Activated naive CD8-positive, alpha-beta T cell treated with anti-CD3 and anti-CD28 coated beads, Interleukin-2, amount 50 U/mL, for 24 hours (primary cell): ENCODE measurements at regions not wholly inside any gene's neighbourhood (a gene's known extent, or its start where the extent isn't known, plus 50 kb on each side); places are given as distances from the start of the nearest gene placed in this dataset.

Experiments
- ATAC-seq: fragments of 150-1000 bp; cut with Tn5 transposase; one replicate; pipeline ENCODE4 v1.10.0; 2021
- DNase-seq: peaks from one replicate; pipeline ENCODE4 v3.0.0; 2021
- H3K27ac Mint-ChIP-seq: one replicate; pipeline ENCODE4 v1.8.0; 2021; ENCODE audit warnings: mild to moderate bottlenecking, mixed read lengths
- H3K27me3 Mint-ChIP-seq: one replicate; pipeline ENCODE4 v1.8.0; 2021; ENCODE audit warnings: mixed read lengths
- H3K36me3 Mint-ChIP-seq: one replicate; pipeline ENCODE4 v1.8.0; 2021; ENCODE audit warnings: low read depth, mixed read lengths
- H3K4me1 Mint-ChIP-seq: one replicate; pipeline ENCODE4 v1.8.0; 2021; ENCODE audit warnings: mixed read lengths
- H3K4me3 Mint-ChIP-seq: one replicate; pipeline ENCODE4 v1.8.0; 2021; ENCODE audit warnings: mild to moderate bottlenecking, moderate library complexity, mixed read lengths
- H3K9me3 Mint-ChIP-seq: one replicate; pipeline ENCODE4 v1.8.0; 2021; ENCODE audit warnings: mixed read lengths

DNA sequence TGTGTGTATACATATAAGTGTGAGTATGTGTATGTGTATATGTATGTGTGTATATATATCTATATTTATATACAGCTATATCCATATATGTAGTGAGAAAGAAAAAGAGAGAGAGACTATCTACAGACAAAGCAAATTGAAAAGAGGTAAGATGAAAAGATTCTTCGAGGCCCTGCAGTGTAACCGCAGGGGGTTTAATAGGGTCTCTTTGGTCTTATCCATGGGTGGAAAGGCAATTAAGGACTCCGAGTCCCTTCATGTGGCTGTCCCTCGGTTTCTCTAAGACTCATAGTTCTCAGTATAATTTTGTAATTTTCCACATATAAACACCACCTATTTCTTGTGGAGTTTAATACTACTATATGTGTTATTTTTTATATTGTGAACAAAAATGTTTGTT, 50.6 kb upstream of the JAZF1 start:
- ATAC-seq (no peak), DNase-seq (no peak)
- no peak overlapping the region for H3K4me3 Mint-ChIP-seq
- no peak overlapping the region for H3K27ac Mint-ChIP-seq
- peaks cover 34% of the 10 kb centered on the region for H3K27me3 Mint-ChIP-seq
- no peaks in the 10 kb centered on the region for H3K9me3 Mint-ChIP-seq
- no peaks in the 10 kb centered on the region for H3K4me1 Mint-ChIP-seq
- no peaks in the 10 kb centered on the region for H3K36me3 Mint-ChIP-seq

DNA sequence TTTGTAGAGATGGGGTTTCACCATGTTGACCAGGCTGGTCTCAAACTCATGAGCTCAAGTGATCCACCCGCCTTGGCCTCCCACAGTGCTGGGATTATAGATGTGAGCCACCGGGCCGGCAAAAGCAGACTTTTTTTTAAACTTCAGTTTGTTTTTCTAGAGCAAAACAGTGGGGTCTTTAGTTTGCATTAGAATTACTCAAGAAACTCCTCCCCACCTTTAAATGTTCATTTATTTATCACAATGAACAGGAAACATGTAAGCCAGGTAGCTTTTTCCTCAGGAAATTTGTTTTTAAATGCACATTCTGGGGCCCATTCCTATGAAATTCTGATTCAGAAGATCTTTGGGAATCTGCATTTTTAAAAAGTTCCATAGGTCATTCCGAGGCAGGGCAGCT, 56.0 kb upstream of the JAZF1 start:
- Mint-ChIP-seq H3K9me3 (peaks cover 7% of the 10 kb centered on the region), H3K27ac (no peak overlapping the region), H3K4me1 (peaks cover 15% of the 10 kb centered on the region), H3K4me3 (no peak overlapping the region), H3K27me3 (peaks cover 53% of the 10 kb centered on the region), H3K36me3 (no peaks in the 10 kb centered on the region)
- ATAC-seq (no peak), DNase-seq (no peak)

DNA sequence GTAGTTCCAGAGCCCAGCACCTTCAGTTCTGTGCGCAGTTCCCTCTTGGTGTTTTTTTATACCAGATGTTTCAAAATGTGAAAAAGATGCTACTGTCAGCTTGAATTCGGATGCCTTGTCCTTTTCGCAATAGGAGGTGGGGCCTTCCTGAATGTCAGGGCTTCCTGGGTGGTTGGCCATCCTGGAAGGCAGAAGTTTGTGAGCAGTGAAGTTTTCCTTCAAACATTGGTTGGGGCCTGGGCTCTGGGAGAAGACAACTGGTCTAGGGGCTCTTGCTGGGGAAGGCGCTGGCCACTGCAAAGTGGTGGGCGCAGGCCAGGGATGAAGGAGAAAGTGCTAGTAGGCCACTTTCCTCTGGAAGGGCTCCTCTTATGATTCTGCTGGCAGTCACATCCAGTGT, 56.8 kb upstream of the JAZF1 start:
- no peak for ATAC-seq

DNA sequence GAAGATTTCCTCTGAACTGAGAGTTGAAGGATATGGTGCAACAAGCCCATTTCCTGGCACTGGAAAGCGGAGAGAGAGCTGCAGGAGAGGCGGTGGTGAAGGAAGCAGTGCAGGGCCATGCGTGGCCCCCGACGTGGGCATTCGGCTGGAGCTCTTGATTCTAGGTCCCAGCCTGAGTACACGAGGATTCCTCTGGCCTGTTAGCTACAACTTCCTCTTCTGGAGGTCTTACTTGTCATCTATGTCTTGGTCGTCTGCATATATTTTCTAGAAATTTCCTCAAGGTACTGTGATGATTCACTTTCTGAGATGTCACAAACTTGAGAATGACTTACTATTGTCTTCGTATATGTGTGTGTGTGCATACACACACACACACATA, 59.2 kb upstream of the JAZF1 start:
- peak overlapping the region; percentile 53 for H3K4me3 Mint-ChIP-seq
- no peaks in the 10 kb centered on the region for H3K36me3 Mint-ChIP-seq
- DNase-seq (peak; percentile 7), ATAC-seq (peak; percentile 61)
- H3K27ac Mint-ChIP-seq, result peak overlapping the region; percentile 81
- H3K9me3 Mint-ChIP-seq, result peaks cover 7% of the 10 kb centered on the region
- peaks cover 49% of the 10 kb centered on the region for H3K27me3 Mint-ChIP-seq
- peaks cover 15% of the 10 kb centered on the region for H3K4me1 Mint-ChIP-seq

More for the DNA sequence above, 56.8 kb upstream of the JAZF1 start:
- no peaks in the 10 kb centered on the region for H3K36me3 Mint-ChIP-seq
- no peak for DNase-seq
- peaks cover 7% of the 10 kb centered on the region for H3K9me3 Mint-ChIP-seq
- peaks cover 15% of the 10 kb centered on the region for H3K4me1 Mint-ChIP-seq
- no peak overlapping the region for H3K4me3 Mint-ChIP-seq
- no peak overlapping the region for H3K27ac Mint-ChIP-seq
- H3K27me3 Mint-ChIP-seq, result peaks cover 53% of the 10 kb centered on the region

DNA sequence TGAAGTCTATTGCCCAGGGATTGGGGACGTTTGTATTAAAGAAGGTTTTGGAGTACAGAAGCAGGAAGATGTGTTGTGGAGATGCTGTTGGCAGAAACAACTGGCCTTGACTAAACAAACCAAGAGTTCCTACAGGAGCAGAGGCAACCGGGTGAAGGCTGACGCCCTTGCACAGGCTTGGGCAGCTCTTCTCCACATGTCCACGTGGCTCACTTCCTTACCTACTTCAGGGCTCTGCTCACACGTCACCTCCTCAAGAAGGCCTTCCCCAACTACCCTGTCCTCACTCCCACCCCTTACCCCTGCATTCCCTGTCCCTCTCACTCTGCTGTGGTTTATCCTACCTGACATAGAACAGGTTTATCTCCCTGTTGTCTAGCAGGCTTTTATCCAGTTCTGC, 59.9 kb upstream of the JAZF1 start:
- no peak for DNase-seq
- Mint-ChIP-seq H3K27ac (no peak overlapping the region), H3K27me3 (peaks cover 48% of the 10 kb centered on the region), H3K4me3 (no peak overlapping the region), H3K36me3 (no peaks in the 10 kb centered on the region), H3K4me1 (peaks cover 15% of the 10 kb centered on the region), H3K9me3 (peaks cover 7% of the 10 kb centered on the region)
- ATAC-seq, result no peak

DNA sequence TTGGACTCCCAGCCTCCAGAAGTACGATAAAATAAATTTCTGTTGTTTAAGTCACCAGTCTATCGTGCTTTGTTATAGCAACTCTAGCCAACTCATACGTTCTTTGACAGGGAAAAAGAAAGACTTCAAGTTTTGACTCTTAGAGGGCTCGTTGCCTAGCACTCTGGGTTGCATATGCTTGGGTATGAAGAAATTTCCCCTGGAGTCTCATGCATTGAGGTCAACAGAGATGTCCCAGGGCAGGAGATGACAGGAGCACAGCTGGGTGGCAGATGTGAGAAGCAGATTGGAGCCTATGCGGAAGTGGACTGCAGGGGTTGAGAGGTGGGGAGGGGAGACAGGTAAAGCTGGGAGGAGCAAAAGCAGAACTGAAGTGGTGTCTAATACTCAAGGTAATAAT, 63.3 kb upstream of the JAZF1 start:
- H3K27ac Mint-ChIP-seq, result no peak overlapping the region
- H3K4me1 Mint-ChIP-seq, result peaks cover 15% of the 10 kb centered on the region
- ATAC-seq (no peak), DNase-seq (no peak)
- H3K36me3 Mint-ChIP-seq, result no peaks in the 10 kb centered on the region
- no peak overlapping the region for H3K4me3 Mint-ChIP-seq
- H3K9me3 Mint-ChIP-seq, result peaks cover 7% of the 10 kb centered on the region
- peaks cover 35% of the 10 kb centered on the region for H3K27me3 Mint-ChIP-seq

DNA sequence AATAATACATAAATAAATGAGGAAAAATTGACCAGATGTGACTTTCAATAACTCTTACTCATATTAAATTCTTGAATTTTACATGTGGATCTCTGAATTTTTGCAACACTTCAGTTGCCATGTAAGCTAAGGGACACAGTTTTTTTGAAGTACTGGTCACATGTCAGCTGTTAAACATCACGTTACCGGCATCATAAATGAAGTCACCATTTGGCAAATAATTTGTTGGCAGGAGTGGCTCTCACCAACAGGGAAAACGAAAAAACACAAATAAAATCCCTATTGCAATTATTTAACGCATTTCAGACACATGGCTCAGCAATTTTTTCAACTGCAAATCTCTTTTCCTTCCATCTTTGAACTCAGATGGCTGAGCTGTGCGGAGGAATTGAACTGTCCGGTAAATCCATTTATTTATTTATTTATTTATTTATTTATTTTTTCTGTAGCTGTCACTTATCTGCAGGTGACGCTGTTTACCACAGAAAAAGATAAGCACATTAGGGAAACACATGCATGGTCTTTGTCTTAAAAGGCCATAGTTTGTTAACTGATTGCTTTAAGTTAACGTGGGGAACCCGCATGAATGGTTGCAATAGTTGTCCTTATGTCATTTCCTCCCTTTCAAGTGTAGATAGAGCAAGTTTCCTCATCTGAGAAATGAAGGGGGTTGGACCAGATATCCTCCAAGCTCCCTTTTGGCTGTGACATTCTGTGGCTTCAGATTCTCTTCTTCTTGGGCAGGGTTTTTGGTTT, 64.7 kb upstream of the JAZF1 start:
- H3K27ac Mint-ChIP-seq, result no peak overlapping the region
- H3K9me3 Mint-ChIP-seq, result no peaks in the 10 kb centered on the region
- H3K36me3 Mint-ChIP-seq, result no peaks in the 10 kb centered on the region
- no peak for DNase-seq
- H3K27me3 Mint-ChIP-seq, result peaks cover 34% of the 10 kb centered on the region
- ATAC-seq, result no peak
- no peak overlapping the region for H3K4me3 Mint-ChIP-seq
- H3K4me1 Mint-ChIP-seq, result peaks cover 4% of the 10 kb centered on the region

DNA sequence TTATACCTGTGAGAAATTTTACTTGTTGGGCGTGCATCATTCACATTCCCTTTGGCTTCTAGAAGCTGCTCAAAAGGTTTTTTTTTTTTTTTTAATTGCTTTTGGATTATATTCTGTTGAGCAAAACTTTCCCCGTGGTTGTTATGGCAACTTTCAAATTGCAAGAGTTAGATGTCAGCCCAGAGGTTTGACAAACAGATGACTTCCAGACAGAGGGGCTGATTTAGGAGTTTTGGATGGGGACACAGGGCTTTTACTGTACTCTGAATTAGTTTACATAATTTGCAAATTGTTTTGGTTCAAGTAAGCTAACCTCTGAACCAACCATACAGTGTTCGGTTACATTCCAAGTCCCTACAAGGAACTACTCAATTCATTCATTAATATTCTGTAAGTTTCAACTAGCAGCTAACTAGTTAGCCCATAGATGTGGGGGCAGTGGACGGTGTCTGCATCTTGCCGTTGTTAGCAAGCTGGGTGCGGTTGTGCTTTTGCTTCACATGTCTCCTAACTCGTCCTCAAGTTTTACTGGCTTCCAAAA, 66.4 kb upstream of the JAZF1 start:
- H3K27ac Mint-ChIP-seq, result no peak overlapping the region

DNA sequence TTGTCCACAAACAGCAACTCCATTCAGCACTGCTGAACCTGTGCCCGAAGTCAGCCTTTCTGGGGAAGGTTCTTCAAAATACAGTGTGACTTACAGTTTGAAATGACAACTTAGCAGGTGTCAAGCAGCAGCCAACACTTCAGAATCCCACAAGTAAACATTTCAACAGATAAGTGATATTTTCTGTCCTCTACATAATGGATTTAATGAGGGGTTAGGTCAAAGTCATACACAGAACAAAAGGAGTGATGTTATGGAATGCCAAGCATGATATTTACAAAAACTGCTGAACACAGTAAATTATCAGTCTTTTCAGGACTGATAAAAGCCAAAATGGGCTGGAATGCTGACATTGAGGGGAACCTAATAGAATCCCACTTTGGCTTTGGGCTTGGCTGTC, 77.6 kb upstream of the JAZF1 start:
- Mint-ChIP-seq H3K9me3 (peaks cover 3% of the 10 kb centered on the region), H3K36me3 (no peaks in the 10 kb centered on the region), H3K27me3 (peaks cover 33% of the 10 kb centered on the region), H3K4me1 (no peaks in the 10 kb centered on the region), H3K27ac (no peak overlapping the region), H3K4me3 (no peak overlapping the region)
- DNase-seq, result no peak
- no peak for ATAC-seq

More for the DNA sequence above, 66.4 kb upstream of the JAZF1 start:
- ATAC-seq, result no peak
- H3K4me3 Mint-ChIP-seq, result no peak overlapping the region
- no peak for DNase-seq
- no peaks in the 10 kb centered on the region for H3K4me1 Mint-ChIP-seq
- no peaks in the 10 kb centered on the region for H3K36me3 Mint-ChIP-seq
- H3K9me3 Mint-ChIP-seq, result no peaks in the 10 kb centered on the region
- peaks cover 28% of the 10 kb centered on the region for H3K27me3 Mint-ChIP-seq

DNA sequence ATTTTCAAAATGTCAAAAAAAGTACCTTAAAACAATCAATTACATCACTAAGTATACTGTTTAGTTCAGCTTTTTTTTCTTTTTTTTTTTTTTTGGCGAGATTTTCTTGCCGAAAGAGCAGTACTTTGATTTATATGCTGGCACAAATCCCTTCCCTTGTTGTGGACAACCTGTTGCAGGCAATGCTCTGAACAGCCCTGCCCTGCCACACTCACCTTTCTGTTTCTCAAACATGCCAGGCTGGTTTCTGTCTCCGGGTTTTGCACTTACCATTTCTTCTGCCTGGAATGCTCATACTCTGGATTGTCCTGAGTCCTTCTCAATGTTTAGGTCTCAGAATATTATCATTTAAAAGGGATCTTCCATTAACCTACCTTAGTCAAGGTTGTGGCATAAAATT, 80.4 kb upstream of the JAZF1 start:
- Mint-ChIP-seq H3K4me3 (no peak overlapping the region), H3K27me3 (peaks cover 33% of the 10 kb centered on the region), H3K4me1 (no peaks in the 10 kb centered on the region), H3K36me3 (no peaks in the 10 kb centered on the region), H3K9me3 (peaks cover 3% of the 10 kb centered on the region), H3K27ac (no peak overlapping the region)
- DNase-seq (no peak), ATAC-seq (no peak)

DNA sequence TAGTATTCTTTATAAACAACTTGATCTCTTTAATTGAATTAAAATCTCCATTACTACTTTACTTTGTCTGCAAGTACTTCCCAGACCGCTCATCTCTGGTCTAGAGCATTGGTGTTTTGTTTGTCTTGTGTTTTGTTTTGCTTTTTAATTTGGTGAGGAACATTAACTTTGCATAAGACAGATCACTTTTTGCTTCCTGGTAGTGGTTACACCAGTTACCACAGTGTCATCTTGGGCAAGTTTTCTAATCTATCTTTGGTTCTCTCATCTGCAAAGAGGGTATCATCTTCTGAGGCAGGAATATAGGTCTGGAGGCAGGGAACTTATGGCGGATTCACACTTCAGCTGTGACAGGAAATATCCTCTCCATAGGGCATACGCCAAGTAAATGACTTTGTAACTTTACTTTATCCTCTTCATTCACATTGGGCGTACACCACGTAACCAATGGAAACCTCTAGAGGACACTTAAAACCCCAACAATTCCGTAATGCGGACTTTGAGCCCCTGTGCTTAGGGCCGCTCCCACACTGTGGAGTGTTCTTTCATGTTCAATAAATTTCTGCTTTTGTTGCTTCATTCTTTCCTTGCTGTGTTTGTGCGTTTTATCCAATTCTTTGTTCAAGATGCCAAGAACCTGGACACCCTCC, 83.2 kb upstream of the JAZF1 start:
- Mint-ChIP-seq H3K27me3 (peaks cover 34% of the 10 kb centered on the region), H3K9me3 (no peaks in the 10 kb centered on the region), H3K27ac (no peak overlapping the region), H3K4me3 (no peak overlapping the region), H3K36me3 (no peaks in the 10 kb centered on the region), H3K4me1 (peaks cover 3% of the 10 kb centered on the region)
- DNase-seq, result no peak
- no peak for ATAC-seq

DNA sequence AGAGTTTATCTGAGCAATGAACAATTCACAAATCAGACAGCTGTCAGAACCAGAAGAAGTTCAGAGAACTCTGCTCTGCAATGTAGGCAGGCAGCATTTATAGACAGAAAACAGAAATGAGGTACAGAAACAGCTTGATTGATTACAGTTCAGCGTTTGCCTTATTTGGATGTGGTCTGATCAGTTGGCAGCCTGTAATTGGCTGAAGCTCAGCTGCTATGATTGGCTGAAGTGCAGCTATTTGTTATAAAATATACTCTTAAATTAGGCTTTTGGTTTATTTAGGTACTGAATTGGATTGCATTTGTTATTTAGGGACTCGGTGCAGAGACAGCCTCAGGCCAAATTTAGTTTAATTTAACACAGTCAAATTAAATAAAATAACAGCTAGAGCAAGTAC, 85.8 kb upstream of the JAZF1 start:
- ATAC-seq (no peak), DNase-seq (no peak)
- H3K27ac Mint-ChIP-seq, result no peak overlapping the region
- peaks cover 17% of the 10 kb centered on the region for H3K4me1 Mint-ChIP-seq
- no peaks in the 10 kb centered on the region for H3K9me3 Mint-ChIP-seq
- no peaks in the 10 kb centered on the region for H3K36me3 Mint-ChIP-seq
- peaks cover 38% of the 10 kb centered on the region for H3K27me3 Mint-ChIP-seq
- H3K4me3 Mint-ChIP-seq, result no peak overlapping the region

DNA sequence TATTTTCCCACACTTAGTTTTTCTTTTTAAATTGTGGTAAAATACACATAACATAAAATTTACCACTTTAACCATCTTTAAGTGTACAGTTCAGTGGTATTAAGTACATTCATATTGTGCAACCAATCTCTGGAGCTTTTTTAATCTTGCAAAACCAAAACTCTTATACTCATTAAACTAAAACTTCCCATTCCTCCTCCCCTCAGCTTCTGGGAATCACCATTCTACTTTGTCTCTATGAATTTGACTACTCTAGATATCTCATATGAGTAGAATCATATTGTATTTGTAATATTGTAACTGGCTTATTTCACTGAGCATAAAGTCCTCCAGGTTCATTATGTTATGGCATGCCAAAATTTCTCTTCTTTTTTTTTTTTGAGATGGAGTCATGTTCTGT, 86.4 kb upstream of the JAZF1 start:
- Mint-ChIP-seq H3K4me3 (no peak overlapping the region), H3K36me3 (no peaks in the 10 kb centered on the region), H3K9me3 (no peaks in the 10 kb centered on the region), H3K27ac (no peak overlapping the region), H3K27me3 (peaks cover 39% of the 10 kb centered on the region), H3K4me1 (peaks cover 20% of the 10 kb centered on the region)
- DNase-seq (no peak), ATAC-seq (no peak)

DNA sequence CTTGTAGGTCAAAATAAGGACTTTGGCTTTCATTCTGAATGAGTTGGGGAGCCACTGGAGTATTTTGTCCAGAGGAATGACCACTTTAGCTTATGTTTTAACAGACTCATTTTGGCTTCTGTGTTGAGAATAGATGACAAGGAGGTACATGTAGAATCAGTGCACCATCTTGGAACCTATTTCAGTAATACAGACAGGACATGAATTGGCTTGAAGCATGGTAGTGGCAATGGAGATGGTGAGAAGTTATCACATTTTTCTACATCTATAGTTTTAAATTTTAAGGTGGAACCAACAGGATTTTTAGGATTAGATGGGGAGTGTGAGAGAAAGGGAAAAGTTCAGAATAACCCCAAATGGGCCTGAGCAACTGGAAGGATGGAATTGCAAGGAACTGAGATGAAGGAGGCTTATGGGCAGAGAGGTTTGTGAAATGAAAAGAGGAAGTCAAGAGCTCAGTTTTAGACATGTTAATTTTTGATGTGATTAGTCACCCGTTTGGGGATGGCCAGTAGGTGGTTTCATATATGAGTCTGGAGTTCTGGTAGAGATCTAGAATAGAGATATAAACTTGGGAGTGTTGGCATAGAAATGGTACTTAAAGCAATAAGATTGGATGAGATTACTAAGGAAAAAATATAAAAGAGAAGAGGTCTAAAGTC, 89.2 kb upstream of the JAZF1 start:
- Mint-ChIP-seq H3K4me3 (no peak overlapping the region), H3K27ac (no peak overlapping the region), H3K4me1 (peaks cover 25% of the 10 kb centered on the region), H3K27me3 (peaks cover 30% of the 10 kb centered on the region), H3K36me3 (peaks cover 7% of the 10 kb centered on the region), H3K9me3 (peaks cover 4% of the 10 kb centered on the region)
- DNase-seq (no peak), ATAC-seq (peak; percentile 52)

DNA sequence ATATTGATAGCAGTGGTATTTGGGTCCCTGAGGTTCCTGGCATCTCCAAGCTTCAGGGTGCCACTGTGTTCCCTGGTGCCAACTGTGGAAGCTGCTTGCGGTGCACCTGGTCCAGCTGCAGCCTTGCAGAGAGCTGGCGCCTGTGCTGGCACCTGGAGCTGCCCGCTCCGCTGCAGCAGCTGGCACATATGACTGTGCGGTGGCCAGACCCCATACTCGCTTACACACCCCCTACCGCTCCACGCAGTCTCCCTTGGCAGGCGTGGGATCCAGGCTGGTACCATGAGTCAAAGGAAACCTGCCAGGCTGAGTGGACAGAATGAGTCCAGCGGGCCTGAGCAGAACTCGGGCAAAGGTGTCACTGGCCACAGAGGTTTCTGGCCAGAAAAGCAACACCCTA, 89.9 kb upstream of the JAZF1 start:
- Mint-ChIP-seq H3K4me1 (peaks cover 25% of the 10 kb centered on the region), H3K9me3 (peaks cover 4% of the 10 kb centered on the region), H3K27ac (no peak overlapping the region), H3K4me3 (no peak overlapping the region), H3K36me3 (peaks cover 7% of the 10 kb centered on the region), H3K27me3 (peaks cover 31% of the 10 kb centered on the region)
- ATAC-seq (no peak), DNase-seq (no peak)
